Cardiac septum (tissue), 1 donor: ENCODE measurements at regions not wholly inside any gene's neighbourhood (a gene's known extent, or its start where the extent isn't known, plus 50 kb on each side); places are given as distances from the start of the nearest gene placed in this dataset.
"Not testable (repeated sequence)": the region's sequence is repeated elsewhere in the genome, so short reads cannot be mapped to it uniquely, and the experiment has no call there.

Source experiments
- DNase-seq: peaks from one replicate; pipeline ENCODE4 v3.0.0-alpha.2; 2020; ENCODE audit warnings: low spot score
- intact Hi-C: fragments of 100-400 bp; cut with DNase I; formaldehyde crosslinking; loops from one replicate; pipeline ENCODE4 v1.14.0; 2022
- donor health status: DM: no; HTN: no; CAD: no.

GRCh38 chr3:150230037-150230436 lies 178.1 kb upstream of the TSC22D2 start:
- no peak for DNase-seq
- intact Hi-C loops = no loop called here

- intact Hi-C loops = loop anchor here (5.0 kb wide), 1 partner anchor 269 kb away; no protein-coding TSS in a partner anchor
- DNase-seq = not testable (repeated sequence)
Measured at GRCh38 chr3:150228626-150229025, 179.5 kb upstream of the TSC22D2 start.

GRCh38 chr3:150227839-150228238 lies 180.3 kb upstream of the TSC22D2 start:
- DNase-seq = no peak
- intact Hi-C loops = loop anchor here (5.0 kb wide), 1 partner anchor 269 kb away; no protein-coding TSS in a partner anchor

GRCh38 chr3:150225986-150226385 lies 182.1 kb upstream of the TSC22D2 start:
- no peak for DNase-seq
- intact Hi-C loops = loop anchor here (5.0 kb wide), 1 partner anchor 271 kb away; no protein-coding TSS in a partner anchor

GRCh38 chr3:150223558-150223957 lies 184.5 kb upstream of the TSC22D2 start:
- intact Hi-C loops = no loop called here
- no peak for DNase-seq

- intact Hi-C loops = no loop called here
- DNase-seq = no peak
Measured at GRCh38 chr3:150222691-150223489, 185.2 kb upstream of the TSC22D2 start.

- no peak for DNase-seq
- intact Hi-C loops = no loop called here
Measured at GRCh38 chr3:150221904-150222523, 186.1 kb upstream of the TSC22D2 start.

- intact Hi-C loops = no loop called here
- DNase-seq = no peak
Measured at GRCh38 chr3:150220799-150221198, 187.3 kb upstream of the TSC22D2 start.

- intact Hi-C loops = no loop called here
- DNase-seq = no peak
Measured at GRCh38 chr3:150220041-150220440, 188.1 kb upstream of the TSC22D2 start.

GRCh38 chr3:150218841-150219240 lies 189.3 kb upstream of the TSC22D2 start:
- intact Hi-C loops = loop anchor here (5.0 kb wide), 1 partner anchor 37 kb away; no protein-coding TSS in a partner anchor
- no peak for DNase-seq

- no peak for DNase-seq
- intact Hi-C loops = loop anchor here (5.0 kb wide), 1 partner anchor 36 kb away; no protein-coding TSS in a partner anchor
Measured at GRCh38 chr3:150218236-150218635, 189.9 kb upstream of the TSC22D2 start.

- intact Hi-C loops = loop anchor here (2.0 to 5.0 kb wide), 2 partner anchors 35 to 253 kb away; no protein-coding TSS in a partner anchor
- DNase-seq = no peak
Measured at GRCh38 chr3:150217691-150218090, 190.4 kb upstream of the TSC22D2 start.

- DNase-seq = no peak
- intact Hi-C loops = loop anchor here (2.0 to 5.0 kb wide), 2 partner anchors 35 to 252 kb away; no protein-coding TSS in a partner anchor
Measured at GRCh38 chr3:150216866-150217600, 191.1 kb upstream of the TSC22D2 start.

GRCh38 chr3:150216041-150216811 lies 191.9 kb upstream of the TSC22D2 start:
- intact Hi-C loops = loop anchor here (2.0 to 5.0 kb wide), 2 partner anchors 34 to 251 kb away; no protein-coding TSS in a partner anchor
- peak; percentile 84 for DNase-seq

- DNase-seq = no peak
- intact Hi-C loops = loop anchor here (2.0 to 5.0 kb wide), 2 partner anchors 33 to 251 kb away; no protein-coding TSS in a partner anchor
Measured at GRCh38 chr3:150215616-150216015, 192.5 kb upstream of the TSC22D2 start.

- intact Hi-C loops = no loop called here
- DNase-seq = no peak
Measured at GRCh38 chr3:150213577-150213976, 194.5 kb upstream of the TSC22D2 start.

- intact Hi-C loops = no loop called here
- no peak for DNase-seq
Measured at GRCh38 chr3:150210461-150211110, 197.5 kb upstream of the TSC22D2 start.

GRCh38 chr3:150203273-150203672 lies 204.8 kb upstream of the TSC22D2 start:
- no peak for DNase-seq
- intact Hi-C loops = no loop called here

- DNase-seq = no peak
Measured at GRCh38 chr3:150202711-150203110, 205.4 kb upstream of the TSC22D2 start.

More at GRCh38 chr3:150202711-150203110, 205.4 kb upstream of the TSC22D2 start:
- intact Hi-C loops = no loop called here
